GM19372 (cell line): ENCODE measurements at regions not wholly inside any gene's neighbourhood (a gene's known extent, or its start where the extent isn't known, plus 50 kb on each side); places are given as distances from the start of the nearest gene placed in this dataset.

Experiments used
- ATAC-seq: cut with Tn5 transposase; IDR thresholded peaks from one replicate; pipeline ENCODE4 v1.9.1; 2021; ENCODE audit warnings: mild to moderate bottlenecking, low read depth, moderate library complexity; ENCODE audit not compliant: unreplicated experiment

- no peak for ATAC-seq
Observed at GRCh38 chr6:113631666-113632065, 225.5 kb upstream of the MARCKS start.

GRCh38 chr6:113632220-113632864 lies 224.8 kb upstream of the MARCKS start:
- peak; percentile 28 for ATAC-seq

GRCh38 chr6:113633638-113634037 lies 223.5 kb upstream of the MARCKS start:
- no peak for ATAC-seq

- ATAC-seq, result peak; percentile 22
Observed at GRCh38 chr6:113634352-113635163, 222.6 kb upstream of the MARCKS start.

- no peak for ATAC-seq
Observed at GRCh38 chr6:113635222-113635986, 221.7 kb upstream of the MARCKS start.

GRCh38 chr6:113636357-113636824 lies 220.8 kb upstream of the MARCKS start:
- no peak for ATAC-seq

GRCh38 chr6:113640051-113640450 lies 217.1 kb upstream of the MARCKS start:
- no peak for ATAC-seq

- no peak for ATAC-seq
Observed at GRCh38 chr6:113642001-113642713, 215.0 kb upstream of the MARCKS start.

- peak; percentile 91 for ATAC-seq
Observed at GRCh38 chr6:113642714-113643406, 214.3 kb upstream of the MARCKS start.

GRCh38 chr6:113643407-113643770 lies 213.8 kb upstream of the MARCKS start:
- ATAC-seq, result no peak

GRCh38 chr6:113644861-113645575 lies 212.1 kb upstream of the MARCKS start:
- no peak for ATAC-seq

- no peak for ATAC-seq
Observed at GRCh38 chr6:113645576-113645970, 211.6 kb upstream of the MARCKS start.

- no peak for ATAC-seq
Observed at GRCh38 chr6:113645986-113646385, 211.2 kb upstream of the MARCKS start.

- no peak for ATAC-seq
Observed at GRCh38 chr6:113646701-113647100, 210.4 kb upstream of the MARCKS start.

- no peak for ATAC-seq
Observed at GRCh38 chr6:113647143-113647889, 209.8 kb upstream of the MARCKS start.

GRCh38 chr6:113648698-113649097 lies 208.4 kb upstream of the MARCKS start:
- no peak for ATAC-seq

- peak; percentile 28 for ATAC-seq
Observed at GRCh38 chr6:113649276-113649675, 207.9 kb upstream of the MARCKS start.

- ATAC-seq, result no peak
Observed at GRCh38 chr6:113649880-113650609, 207.1 kb upstream of the MARCKS start.
